DMS79 (cell line): ENCODE measurements at regions not wholly inside any gene's neighbourhood (a gene's known extent, or its start where the extent isn't known, plus 50 kb on each side); places are given as distances from the start of the nearest gene placed in this dataset.

Experiments
- DNase-seq: peaks from one replicate; lab custom pipeline; 2025; lab: John Stamatoyannopoulos, UW

GRCh38 chr2:102078773-102079172 is 63.8 kb upstream of the IL1R1 start:
- no peak for DNase-seq

GRCh38 chr2:102080451-102081242 is 61.9 kb upstream of the IL1R1 start:
- DNase-seq = no peak

GRCh38 chr2:102081243-102081522 is 61.4 kb upstream of the IL1R1 start:
- DNase-seq = no peak

- no peak for DNase-seq
Measured at GRCh38 chr2:102081606-102082005, 60.9 kb upstream of the IL1R1 start.

GRCh38 chr2:102082571-102083392 is 59.8 kb upstream of the IL1R1 start:
- peak; percentile 0 for DNase-seq

- DNase-seq = no peak
Measured at GRCh38 chr2:102083393-102083703, 59.2 kb upstream of the IL1R1 start.

GRCh38 chr2:102084651-102085050 is 57.9 kb upstream of the IL1R1 start:
- DNase-seq = no peak

- no peak for DNase-seq
Measured at GRCh38 chr2:102085238-102085637, 57.3 kb upstream of the IL1R1 start.

GRCh38 chr2:102086150-102086872 is 56.2 kb upstream of the IL1R1 start:
- DNase-seq = no peak

- DNase-seq = no peak
Measured at GRCh38 chr2:102091121-102091520, 51.4 kb upstream of the IL1R1 start.

GRCh38 chr2:102091908-102092307 is 50.6 kb upstream of the IL1R1 start:
- DNase-seq = no peak

- DNase-seq = no peak
Measured at GRCh38 chr2:102092535-102092934, 50.0 kb upstream of the IL1R1 start.
